Endodermal cell (in vitro differentiated cells): ENCODE measurements at regions not wholly inside any gene's neighbourhood (a gene's known extent, or its start where the extent isn't known, plus 50 kb on each side); places are given as distances from the start of the nearest gene placed in this dataset.

ENCODE experiments used
- DNase-seq: peaks from one replicate; pipeline ENCODE4 v3.0.0-alpha.2; 2017
- H3K27ac ChIP-seq: 2 replicates; pipeline ENCODE4 v1.5.1; 2013; ENCODE audit warnings: mild to moderate bottlenecking, low read depth, low read length, moderate library complexity
- H3K27me3 ChIP-seq: 2 replicates; pipeline ENCODE4 v1.6.1; 2013; ENCODE audit warnings: mild to moderate bottlenecking, low read length, moderate library complexity; ENCODE audit not compliant: insufficient read depth, control insufficient read depth, poor library complexity, severe bottlenecking
- H3K36me3 ChIP-seq: 2 replicates; pipeline ENCODE4 v1.7.0; 2013; ENCODE audit warnings: mild to moderate bottlenecking, low read length, moderate library complexity; ENCODE audit not compliant: control insufficient read depth, insufficient read depth
- H3K4me1 ChIP-seq: one replicate; pipeline ENCODE4 v1.7.0; 2013; ENCODE audit warnings: low read length; ENCODE audit not compliant: control insufficient read depth, insufficient read depth
- H3K4me3 ChIP-seq: 2 replicates; pipeline ENCODE4 v1.5.1; 2013; ENCODE audit warnings: mild to moderate bottlenecking, low read length, moderate library complexity
- H3K9ac ChIP-seq: 2 replicates; pipeline ENCODE4 v1.6.1; 2013; ENCODE audit warnings: mild to moderate bottlenecking, low read length, moderate library complexity; ENCODE audit not compliant: poor library complexity, severe bottlenecking; ENCODE audit errors: extremely low read depth
- H3K9me3 ChIP-seq: 2 replicates; pipeline ENCODE4 v1.6.1; 2013; ENCODE audit warnings: mild to moderate bottlenecking, low read length, moderate library complexity; ENCODE audit not compliant: control insufficient read depth
- H3K27ac Mint-ChIP-seq: 2 replicates; pipeline ENCODE4 v1.8.0; 2020; ENCODE audit warnings: mixed read lengths
- H3K27me3 Mint-ChIP-seq: 2 replicates; pipeline ENCODE4 v1.8.0; 2021; ENCODE audit warnings: mild to moderate bottlenecking, mixed read lengths; ENCODE audit not compliant: insufficient read depth
- H3K36me3 Mint-ChIP-seq: 2 replicates; pipeline ENCODE4 v1.8.0; 2020; ENCODE audit warnings: low read depth, mixed read lengths
- H3K4me1 Mint-ChIP-seq: 2 replicates; pipeline ENCODE4 v1.8.0; 2020; ENCODE audit warnings: mixed read lengths
- H3K4me3 Mint-ChIP-seq: 2 replicates; pipeline ENCODE4 v1.8.0; 2020; ENCODE audit warnings: mild to moderate bottlenecking, moderate library complexity, mixed read lengths
- H3K9me3 Mint-ChIP-seq: 2 replicates; pipeline ENCODE4 v1.8.0; 2020; ENCODE audit warnings: mild to moderate bottlenecking, mixed read lengths
- CTCF ChIP-seq: fragments of 200-600 bp; sonication (generic); conservative IDR thresholded peaks from 2 replicates; pipeline ENCODE4 v1.5.0; 2021; ENCODE audit warnings: antibody characterized with exemption, mild to moderate bottlenecking
- WGBS, 2 experiments: methylation state at CpG; one replicate each; pipeline versions ENCODE4 v1.1.5 to v1.1.7; 2013; ENCODE audit warnings: missing lambda C conversion rate in 2 of 2, mixed read lengths in 1 of 2; ENCODE audit not compliant: insufficient coverage in 1 of 2, insufficient read length in 1 of 2; 5-methylcytosine and 5-hydroxymethylcytosine counted together

- H3K27me3 ChIP-seq, result no peaks in the 10 kb centered on the region
- H3K9ac ChIP-seq, result no peak overlapping the region
- no peaks in the 10 kb centered on the region for H3K27me3 Mint-ChIP-seq
- H3K36me3 ChIP-seq, result no peaks in the 10 kb centered on the region
- H3K27ac ChIP-seq, result no peak overlapping the region
- H3K4me1 Mint-ChIP-seq, result no peaks in the 10 kb centered on the region
- no peaks in the 10 kb centered on the region for H3K9me3 Mint-ChIP-seq
- H3K27ac Mint-ChIP-seq, result no peak overlapping the region
- H3K9me3 ChIP-seq, result no peaks in the 10 kb centered on the region
- no peaks in the 10 kb centered on the region for H3K36me3 Mint-ChIP-seq
- no peak overlapping the region for H3K4me3 Mint-ChIP-seq
- no peaks in the 10 kb centered on the region for H3K4me1 ChIP-seq
- no peak for TF ChIP-seq CTCF
- H3K4me3 ChIP-seq, result no peak overlapping the region
- WGBS, 2 experiments, result 69 to 72% methylated on average over 6 to 7 of the region's 7 CpGs
- DNase-seq, result no peak
These were observed 638.3 kb upstream of the TPK1 start for GRCh38 chr7:145474009-145474686.

GRCh38 chr7:145471883-145472282, 636.0 kb upstream of the TPK1 start:
- Histone ChIP-seq H3K27ac (no peak overlapping the region), H3K36me3 (no peaks in the 10 kb centered on the region), H3K4me3 (no peak overlapping the region), H3K9ac (no peak overlapping the region), H3K4me1 (no peaks in the 10 kb centered on the region), H3K27me3 (no peaks in the 10 kb centered on the region), H3K9me3 (no peaks in the 10 kb centered on the region)
- H3K4me3 Mint-ChIP-seq, result no peak overlapping the region
- H3K4me1 Mint-ChIP-seq, result no peaks in the 10 kb centered on the region
- TF ChIP-seq CTCF, result no peak
- 100% methylated on average over 1 of the region's 2 CpGs; no CpG with 5 or more reads in 1 of the 2 experiments for WGBS, 2 experiments
- no peak overlapping the region for H3K27ac Mint-ChIP-seq
- H3K9me3 Mint-ChIP-seq, result no peaks in the 10 kb centered on the region
- H3K36me3 Mint-ChIP-seq, result no peaks in the 10 kb centered on the region
- no peak for DNase-seq
- H3K27me3 Mint-ChIP-seq, result no peaks in the 10 kb centered on the region

- Mint-ChIP-seq H3K36me3 (no peaks in the 10 kb centered on the region), H3K4me3 (no peak overlapping the region), H3K4me1 (no peaks in the 10 kb centered on the region), H3K9me3 (no peaks in the 10 kb centered on the region), H3K27me3 (no peaks in the 10 kb centered on the region), H3K27ac (no peak overlapping the region)
- 80% methylated on average over 1 of the region's 1 CpG; no CpG with 5 or more reads in 1 of the 2 experiments for WGBS, 2 experiments
- Histone ChIP-seq H3K9me3 (peaks cover 5% of the 10 kb centered on the region), H3K4me3 (no peak overlapping the region), H3K27ac (no peak overlapping the region), H3K27me3 (no peaks in the 10 kb centered on the region), H3K4me1 (no peaks in the 10 kb centered on the region), H3K36me3 (no peaks in the 10 kb centered on the region), H3K9ac (no peak overlapping the region)
- no peak for DNase-seq
- TF ChIP-seq CTCF, result no peak
These were observed 628.4 kb upstream of the TPK1 start for GRCh38 chr7:145464287-145464686.
